Esophagus muscularis mucosa (tissue), 4 donors: ENCODE measurements at regions not wholly inside any gene's neighbourhood (a gene's known extent, or its start where the extent isn't known, plus 50 kb on each side); places are given as distances from the start of the nearest gene placed in this dataset.

Source experiments
- DNase-seq: peaks from one replicate; pipeline ENCODE4 v3.0.0-alpha.2; 2017; ENCODE audit errors: extremely low spot score
- H3K27ac ChIP-seq, 4 donors: fragments of 200-600 bp; sonication (generic); replicated peaks in 1 of 4; 1 replicate in 3 of 4; 2 replicates in 1 of 4; pipeline ENCODE4 v1.5.1; 2016 to 2019; ENCODE audit warnings: mild to moderate bottlenecking in 1 of 4
- H3K27me3 ChIP-seq, 4 donors: fragments of 200-600 bp; sonication (generic); one replicate each; pipeline versions ENCODE4 v1.5.1 to v1.6.0; 2016 to 2019
- H3K36me3 ChIP-seq, 4 donors: fragments of 200-600 bp; sonication (generic); one replicate each; pipeline ENCODE4 v1.5.1; 2016 to 2019
- H3K4me1 ChIP-seq, 4 donors: fragments of 200-600 bp; sonication (generic); one replicate each; pipeline ENCODE4 v1.5.1; 2016 to 2019
- H3K4me3 ChIP-seq, 4 donors: fragments of 200-600 bp; sonication (generic); 1 replicate in 2 of 4; 2 replicates in 2 of 4; pipeline ENCODE4 v1.5.1; 2016 to 2019; ENCODE audit warnings: mild to moderate bottlenecking in 4 of 4, moderate library complexity in 1 of 4
- H3K9me3 ChIP-seq, 4 donors: fragments of 200-600 bp; sonication (generic); 1 replicate in 3 of 4; 2 replicates in 1 of 4; pipeline ENCODE4 v1.5.1; 2016 to 2019
- EP300 ChIP-seq: sonication (generic); formaldehyde crosslinking; IDR thresholded peaks from one replicate; pipeline ENCODE4 v1.6.1; 2017; ENCODE audit warnings: antibody characterized with exemption
- POLR2A ChIP-seq: fragments of 450-650 bp; IDR thresholded peaks from one replicate; pipeline ENCODE4 v1.6.1; 2017; ENCODE audit warnings: antibody characterized with exemption, moderate library complexity, mild to moderate bottlenecking, low read depth
- POLR2AphosphoS5 ChIP-seq, 2 donors: sonication (generic); formaldehyde crosslinking; IDR thresholded peaks; one replicate each; pipeline ENCODE4 v1.6.1; 2017; ENCODE audit warnings: antibody characterized with exemption in 2 of 2
- WGBS: methylation state at CpG from one replicate; pipeline ENCODE4 v1.1.5; 2018; 5-methylcytosine and 5-hydroxymethylcytosine counted together
- intact Hi-C: fragments of 100-400 bp; cut with DNase I; formaldehyde crosslinking; loops from one replicate; pipeline ENCODE4 v1.15.1; 2023
- TF ChIP-seq, protein P1 (sequence below), 3 experiments: fragments of 200-600 bp in 2 of 3; fragments of 450-650 bp in 1 of 3; sonication (generic) in 2 of 3; IDR thresholded peaks; one replicate each; pipeline ENCODE4 v1.5.1; 2017 to 2019; ENCODE audit warnings: antibody characterized with exemption in 3 of 3, mild to moderate bottlenecking in 2 of 3, moderate library complexity in 1 of 3

- intact Hi-C loops: no loop called here
- H3K27me3 ChIP-seq: no peaks in the 10 kb centered on the region
- TF ChIP-seq POLR2AphosphoS5 (IDR thresholded peaks at IDR 0.05): no peak
- no peak for TF ChIP-seq POLR2A
- TF ChIP-seq, protein P1, sequence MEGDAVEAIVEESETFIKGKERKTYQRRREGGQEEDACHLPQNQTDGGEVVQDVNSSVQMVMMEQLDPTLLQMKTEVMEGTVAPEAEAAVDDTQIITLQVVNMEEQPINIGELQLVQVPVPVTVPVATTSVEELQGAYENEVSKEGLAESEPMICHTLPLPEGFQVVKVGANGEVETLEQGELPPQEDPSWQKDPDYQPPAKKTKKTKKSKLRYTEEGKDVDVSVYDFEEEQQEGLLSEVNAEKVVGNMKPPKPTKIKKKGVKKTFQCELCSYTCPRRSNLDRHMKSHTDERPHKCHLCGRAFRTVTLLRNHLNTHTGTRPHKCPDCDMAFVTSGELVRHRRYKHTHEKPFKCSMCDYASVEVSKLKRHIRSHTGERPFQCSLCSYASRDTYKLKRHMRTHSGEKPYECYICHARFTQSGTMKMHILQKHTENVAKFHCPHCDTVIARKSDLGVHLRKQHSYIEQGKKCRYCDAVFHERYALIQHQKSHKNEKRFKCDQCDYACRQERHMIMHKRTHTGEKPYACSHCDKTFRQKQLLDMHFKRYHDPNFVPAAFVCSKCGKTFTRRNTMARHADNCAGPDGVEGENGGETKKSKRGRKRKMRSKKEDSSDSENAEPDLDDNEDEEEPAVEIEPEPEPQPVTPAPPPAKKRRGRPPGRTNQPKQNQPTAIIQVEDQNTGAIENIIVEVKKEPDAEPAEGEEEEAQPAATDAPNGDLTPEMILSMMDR (IDR thresholded peaks at IDR 0.05): no peak
- no peak for TF ChIP-seq EP300
Measured at GRCh38 chr1:187114792-187115191, 286.0 kb downstream of the PLA2G4A start.

DNA sequence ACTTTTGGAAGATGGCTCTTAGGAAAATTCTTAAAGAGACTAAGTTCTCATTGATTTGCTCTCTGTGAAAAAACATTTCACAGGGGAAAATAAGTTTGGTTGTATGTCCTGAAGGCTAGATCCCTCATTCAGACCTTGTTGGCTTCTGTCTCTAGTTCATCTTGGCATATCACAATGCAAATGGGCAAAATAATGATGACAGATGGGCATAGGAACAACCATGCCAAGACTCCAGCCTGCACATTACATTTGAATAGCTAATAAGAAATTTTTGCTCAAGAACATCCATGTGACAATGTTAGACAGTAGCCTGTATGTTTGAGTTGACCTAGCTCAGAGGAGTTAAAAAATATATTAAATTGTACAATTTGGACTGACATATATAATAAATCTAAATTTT lies 292.9 kb downstream of the PLA2G4A start:
- Histone ChIP-seq H3K36me3 (no peaks in the 10 kb centered on the region), H3K27me3 (no peaks in the 10 kb centered on the region), H3K4me3 (no peak overlapping the region), H3K4me1 (no peaks in the 10 kb centered on the region), H3K27ac (no peak overlapping the region), H3K9me3 (no peaks in the 10 kb centered on the region)
- TF ChIP-seq, protein P1 (IDR thresholded peaks at IDR 0.05): no peak
- TF ChIP-seq POLR2A (no peak), EP300 (no peak)
- intact Hi-C loops: no loop called here
- no peak for DNase-seq

More at GRCh38 chr1:187114792-187115191, 286.0 kb downstream of the PLA2G4A start:
- no peak for DNase-seq
- no peaks in the 10 kb centered on the region for H3K4me1 ChIP-seq
- no peak overlapping the region for H3K4me3 ChIP-seq
- H3K27ac ChIP-seq: no peak overlapping the region
- no peaks in the 10 kb centered on the region for H3K9me3 ChIP-seq
- H3K36me3 ChIP-seq: no peaks in the 10 kb centered on the region

DNA sequence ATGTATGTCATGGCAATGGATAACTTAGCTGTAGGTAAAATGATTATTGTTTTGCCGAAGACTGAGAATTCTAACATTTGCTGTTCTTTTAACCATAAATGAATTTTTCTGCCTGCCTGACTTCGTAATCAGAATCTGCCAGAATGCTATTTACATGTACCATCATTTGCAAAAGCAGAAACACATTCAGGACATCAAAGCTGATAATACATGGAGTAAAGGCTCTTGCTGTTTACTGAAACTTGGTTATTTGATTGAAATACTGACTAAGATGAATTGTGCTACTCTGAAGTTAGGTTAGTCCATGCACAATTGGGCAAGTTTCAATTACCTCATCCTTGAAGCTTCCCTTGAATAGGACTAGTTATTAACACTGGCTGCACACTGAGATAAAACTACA lies 293.8 kb downstream of the PLA2G4A start:
- intact Hi-C loops: no loop called here

GRCh38 chr1:187129132-187129531 lies 300.4 kb downstream of the PLA2G4A start:
- Histone ChIP-seq H3K27me3 (no peaks in the 10 kb centered on the region), H3K4me1 (no peaks in the 10 kb centered on the region), H3K9me3 (peaks cover 0 to 7% (median 2%) of the 10 kb centered on the region in 4 donors), H3K36me3 (no peaks in the 10 kb centered on the region), H3K27ac (no peak overlapping the region), H3K4me3 (no peak overlapping the region)
- TF ChIP-seq POLR2A (no peak), POLR2AphosphoS5 (IDR thresholded peaks at IDR 0.05) (no peak), EP300 (no peak)
- TF ChIP-seq, protein P1 (IDR thresholded peaks at IDR 0.05): no peak
- WGBS: 33% methylated on average over 1 of the region's 1 CpG
- intact Hi-C loops: no loop called here
- DNase-seq: no peak

More for the DNA sequence above, 293.8 kb downstream of the PLA2G4A start:
- 86% methylated on average over 2 of the region's 2 CpGs for WGBS
- DNase-seq: no peak
- H3K4me1 ChIP-seq: no peaks in the 10 kb centered on the region
- H3K36me3 ChIP-seq: no peaks in the 10 kb centered on the region
- no peaks in the 10 kb centered on the region for H3K9me3 ChIP-seq
- no peaks in the 10 kb centered on the region for H3K27me3 ChIP-seq
- H3K27ac ChIP-seq: no peak overlapping the region
- H3K4me3 ChIP-seq: no peak overlapping the region
- TF ChIP-seq EP300 (no peak), POLR2A (no peak), POLR2AphosphoS5 (IDR thresholded peaks at IDR 0.05) (no peak)
- TF ChIP-seq, protein P1 (IDR thresholded peaks at IDR 0.05): no peak

- no peaks in the 10 kb centered on the region for H3K36me3 ChIP-seq
- H3K27ac ChIP-seq: no peak overlapping the region
- no peak overlapping the region for H3K4me3 ChIP-seq
- intact Hi-C loops: no loop called here
- no peaks in the 10 kb centered on the region for H3K27me3 ChIP-seq
- no peaks in the 10 kb centered on the region for H3K4me1 ChIP-seq
- TF ChIP-seq EP300 (no peak), POLR2A (no peak), POLR2AphosphoS5 (IDR thresholded peaks at IDR 0.05) (no peak)
- TF ChIP-seq, protein P1 (IDR thresholded peaks at IDR 0.05): no peak
- no peaks in the 10 kb centered on the region for H3K9me3 ChIP-seq
- no peak for DNase-seq
Measured at GRCh38 chr1:187143783-187144182, 315.0 kb downstream of the PLA2G4A start.
